Mesenchymal stem cell (in vitro differentiated cells and primary cell): ENCODE measurements at regions not wholly inside any gene's neighbourhood (a gene's known extent, or its start where the extent isn't known, plus 50 kb on each side); places are given as distances from the start of the nearest gene placed in this dataset.
"Not testable (repeated sequence)": the region's sequence is repeated elsewhere in the genome, so short reads cannot be mapped to it uniquely, and the experiment has no call there.

Experiments used
- DNase-seq: peaks from one replicate; pipeline ENCODE4 v3.0.0-alpha.2; 2013
- H2AFZ ChIP-seq: one replicate; pipeline ENCODE4 v1.6.1; 2013; ENCODE audit warnings: low read depth, mild to moderate bottlenecking, control low read depth, inconsistent platforms, low read length, moderate library complexity
- H2AK5ac ChIP-seq: 2 replicates; pipeline ENCODE4 v1.6.1; 2013; ENCODE audit warnings: low read length, moderate library complexity, mild to moderate bottlenecking, inconsistent platforms; ENCODE audit not compliant: severe bottlenecking
- H2BK120ac ChIP-seq: one replicate; pipeline ENCODE4 v1.6.1; 2013; ENCODE audit warnings: low read depth, mild to moderate bottlenecking, inconsistent platforms, low read length, moderate library complexity
- H2BK12ac ChIP-seq, 2 experiments: one replicate each; pipeline ENCODE4 v1.6.1; 2013; ENCODE audit warnings: inconsistent platforms in 2 of 2, low read length in 2 of 2, mild to moderate bottlenecking in 2 of 2, moderate library complexity in 2 of 2, control low read depth in 1 of 2
- H2BK15ac ChIP-seq: one replicate; pipeline ENCODE4 v1.6.1; 2013; ENCODE audit warnings: mild to moderate bottlenecking, low read depth, inconsistent platforms; ENCODE audit not compliant: poor library complexity, severe bottlenecking
- H2BK5ac ChIP-seq: 2 replicates; pipeline ENCODE4 v1.6.1; 2013; ENCODE audit warnings: low read depth, mild to moderate bottlenecking, low read length, control low read depth, inconsistent platforms; ENCODE audit not compliant: poor library complexity, severe bottlenecking
- H3K14ac ChIP-seq, 2 experiments: one replicate each; pipeline ENCODE4 v1.6.1; 2013; ENCODE audit warnings: inconsistent platforms in 2 of 2, low read length in 2 of 2, control low read depth in 1 of 2, mild to moderate bottlenecking in 1 of 2, moderate library complexity in 1 of 2
- H3K18ac ChIP-seq, 2 experiments: one replicate each; pipeline ENCODE4 v1.6.1; 2013; ENCODE audit warnings: inconsistent platforms in 2 of 2, low read length in 2 of 2, control low read depth in 1 of 2, low read depth in 1 of 2, mild to moderate bottlenecking in 1 of 2
- H3K23ac ChIP-seq, 2 experiments: one replicate each; pipeline ENCODE4 v1.6.1; 2013; ENCODE audit warnings: inconsistent platforms in 2 of 2, low read length in 2 of 2, mild to moderate bottlenecking in 2 of 2, moderate library complexity in 2 of 2, control low read depth in 1 of 2
- H3K27ac ChIP-seq: 2 replicates; pipeline ENCODE4 v1.5.1; 2013; ENCODE audit warnings: mild to moderate bottlenecking, moderate library complexity, low read length, control low read depth, inconsistent platforms; ENCODE audit not compliant: poor library complexity, severe bottlenecking
- H3K27me3 ChIP-seq, 2 experiments: 2 replicates each; pipeline versions ENCODE4 v1.6.1 to v1.7.0; 2013; ENCODE audit warnings: low read length in 2 of 2, mild to moderate bottlenecking in 2 of 2, moderate library complexity in 2 of 2, control low read depth in 1 of 2, inconsistent platforms in 1 of 2; ENCODE audit not compliant: control insufficient read depth in 1 of 2, insufficient read depth in 1 of 2
- H3K36me3 ChIP-seq, 2 experiments: 2 replicates each; pipeline versions ENCODE4 v1.6.1 to v1.7.0; 2013; ENCODE audit warnings: low read length in 2 of 2, control low read depth in 1 of 2, inconsistent platforms in 1 of 2, low read depth in 1 of 2, mild to moderate bottlenecking in 1 of 2; ENCODE audit not compliant: insufficient read depth in 2 of 2, control insufficient read depth in 1 of 2
- H3K4ac ChIP-seq, 2 experiments: one replicate each; pipeline ENCODE4 v1.6.1; 2013; ENCODE audit warnings: inconsistent platforms in 2 of 2, low read length in 2 of 2, mild to moderate bottlenecking in 2 of 2, moderate library complexity in 2 of 2, control low read depth in 1 of 2, low read depth in 1 of 2
- H3K4me1 ChIP-seq: 2 replicates; pipeline ENCODE4 v1.6.1; 2013; ENCODE audit warnings: low read depth, low read length, control low read depth; ENCODE audit not compliant: control insufficient read depth, insufficient read depth
- H3K4me2 ChIP-seq: 2 replicates; pipeline ENCODE4 v1.6.1; 2013; ENCODE audit warnings: low read length, mild to moderate bottlenecking, inconsistent platforms; ENCODE audit not compliant: poor library complexity, severe bottlenecking
- H3K4me3 ChIP-seq, 2 experiments: 2 replicates each; pipeline versions ENCODE4 v1.5.1 to v1.7.0; 2013; ENCODE audit warnings: low read length in 2 of 2, mild to moderate bottlenecking in 2 of 2, control low read depth in 1 of 2, low read depth in 1 of 2; ENCODE audit not compliant: insufficient read depth in 1 of 2
- H3K79me1 ChIP-seq: replicated peaks from 2 replicates; pipeline ENCODE4 v1.6.1; 2013; ENCODE audit warnings: mild to moderate bottlenecking, control low read depth, low read length, inconsistent platforms; ENCODE audit not compliant: poor library complexity, severe bottlenecking
- H3K9ac ChIP-seq: 2 replicates; pipeline ENCODE4 v1.7.0; 2013; ENCODE audit warnings: mild to moderate bottlenecking, low read length, moderate library complexity
- H3K9me3 ChIP-seq: 2 replicates; pipeline ENCODE4 v1.7.0; 2013; ENCODE audit warnings: mild to moderate bottlenecking, low read length; ENCODE audit not compliant: control insufficient read depth
- H4K8ac ChIP-seq: one replicate; pipeline ENCODE4 v1.6.1; 2013; ENCODE audit warnings: inconsistent platforms, mild to moderate bottlenecking, low read length, moderate library complexity
- H4K91ac ChIP-seq: one replicate; pipeline ENCODE4 v1.6.1; 2013; ENCODE audit warnings: mild to moderate bottlenecking, low read length, inconsistent platforms
- WGBS: methylation state at CpG from one replicate; pipeline ENCODE4 v1.1.7; 2013; ENCODE audit warnings: mixed read lengths; 5-methylcytosine and 5-hydroxymethylcytosine counted together

DNA sequence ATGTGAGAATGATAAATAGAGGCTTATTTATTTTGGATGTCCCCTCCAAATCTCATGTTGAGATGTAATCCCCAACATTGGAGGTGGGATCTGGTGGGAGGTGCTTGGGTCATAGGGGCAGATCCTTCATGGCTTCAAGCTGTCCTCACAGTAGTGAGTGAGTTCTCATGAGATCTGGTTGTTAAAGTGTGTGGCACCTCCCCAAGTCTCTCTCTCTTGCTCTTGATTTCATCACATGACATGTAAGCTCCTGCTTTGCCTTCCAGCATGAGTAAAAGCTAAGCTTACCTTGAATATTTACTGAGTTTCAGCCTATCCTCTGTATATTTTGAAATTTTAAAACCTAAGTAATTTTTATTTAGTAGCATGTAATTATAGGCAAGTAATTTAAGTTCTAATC lies 444.9 kb downstream of the ARL4A start:
- H2BK12ac ChIP-seq, result no peak overlapping the region
- no peaks in the 10 kb centered on the region for H3K4me1 ChIP-seq
- H3K23ac ChIP-seq, result no peak overlapping the region
- H2AK5ac ChIP-seq, result no peak overlapping the region
- no peak overlapping the region for H3K4me2 ChIP-seq
- no peak overlapping the region for H3K4ac ChIP-seq
- no peak overlapping the region for H4K91ac ChIP-seq
- no peak overlapping the region for H3K18ac ChIP-seq
- no peak overlapping the region for H2BK120ac ChIP-seq
- H2BK5ac ChIP-seq, result no peak overlapping the region
- DNase-seq, result no peak
- no peak overlapping the region for H2AFZ ChIP-seq
- H3K79me1 ChIP-seq, result no peaks in the 10 kb centered on the region
- no peak overlapping the region for H4K8ac ChIP-seq
- no peaks in the 10 kb centered on the region for H3K9me3 ChIP-seq
- H3K27ac ChIP-seq, result no peak overlapping the region
- no peak overlapping the region for H3K9ac ChIP-seq
- H3K4me3 ChIP-seq, result no peak overlapping the region
- H3K14ac ChIP-seq, result no peak overlapping the region
- H3K36me3 ChIP-seq, result no peaks in the 10 kb centered on the region
- H3K27me3 ChIP-seq, result no peaks in the 10 kb centered on the region
- H2BK15ac ChIP-seq, result no peak overlapping the region

DNA sequence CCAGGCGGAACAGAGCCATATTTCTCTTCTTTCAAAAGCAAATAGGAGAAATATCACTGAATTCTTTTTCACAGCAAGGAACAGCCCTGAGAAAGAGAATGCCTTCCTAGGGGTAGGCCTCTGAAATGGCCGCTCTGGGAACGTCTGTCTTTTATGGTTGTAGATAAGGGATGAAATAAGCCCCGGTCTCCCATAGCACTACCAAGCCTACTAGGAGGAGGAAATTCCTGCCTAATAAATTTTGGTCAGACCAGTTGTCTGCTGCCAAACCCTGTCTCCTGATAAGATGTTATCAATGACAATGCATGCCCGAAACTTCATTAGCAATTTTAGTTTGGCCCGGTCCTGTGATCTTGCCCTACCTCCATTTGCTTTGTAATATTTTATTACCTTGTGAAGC lies 448.9 kb downstream of the ARL4A start:
- not testable (repeated sequence) for H4K91ac ChIP-seq, H3K4ac ChIP-seq, H3K18ac ChIP-seq, H2AFZ ChIP-seq, H2BK15ac ChIP-seq, H3K79me1 ChIP-seq, H3K27me3 ChIP-seq, H3K4me2 ChIP-seq, DNase-seq, H3K9ac ChIP-seq, H3K23ac ChIP-seq, H3K9me3 ChIP-seq, H4K8ac ChIP-seq, H3K27ac ChIP-seq, H2BK5ac ChIP-seq, H3K14ac ChIP-seq, H3K4me3 ChIP-seq, H3K36me3 ChIP-seq, H2BK120ac ChIP-seq, H2AK5ac ChIP-seq, H2BK12ac ChIP-seq, H3K4me1 ChIP-seq
- 92% methylated on average over 5 of the region's 6 CpGs for WGBS

DNA sequence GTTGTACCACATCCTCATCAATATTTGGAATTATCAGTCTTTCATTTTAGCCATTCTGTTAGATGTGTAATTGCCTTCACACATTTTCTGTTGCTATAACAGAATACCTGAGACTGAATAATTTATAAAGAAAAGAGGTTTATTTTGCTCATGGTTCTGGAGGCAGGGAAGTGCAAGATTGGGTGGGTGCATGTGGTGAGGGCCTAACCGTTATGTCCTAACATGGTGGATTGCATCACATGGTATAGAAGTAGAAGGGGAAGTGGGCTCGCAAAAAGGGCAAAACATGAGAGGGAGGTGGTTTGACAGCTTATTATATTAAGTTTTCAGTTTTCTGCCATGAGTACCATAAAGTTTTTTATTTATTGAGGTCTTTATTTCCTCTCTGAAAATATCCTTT lies 452.0 kb downstream of the ARL4A start:
- Histone ChIP-seq H4K8ac (no peak overlapping the region), H3K4ac (no peak overlapping the region), H3K14ac (no peak overlapping the region), H3K4me1 (no peaks in the 10 kb centered on the region), H3K79me1 (no peaks in the 10 kb centered on the region), H3K4me2 (no peak overlapping the region), H2BK120ac (no peak overlapping the region), H2AK5ac (no peak overlapping the region), H2BK15ac (no peak overlapping the region), H2AFZ (no peak overlapping the region), H3K36me3 (no peaks in the 10 kb centered on the region), H3K18ac (no peak overlapping the region), H2BK5ac (no peak overlapping the region), H3K23ac (no peak overlapping the region), H3K9ac (no peak overlapping the region), H4K91ac (no peak overlapping the region), H3K27ac (no peak overlapping the region), H2BK12ac (no peak overlapping the region), H3K9me3 (no peaks in the 10 kb centered on the region), H3K27me3 (no peaks in the 10 kb centered on the region), H3K4me3 (no peak overlapping the region)
- no peak for DNase-seq
- 100% methylated on average over 1 of the region's 2 CpGs for WGBS

DNA sequence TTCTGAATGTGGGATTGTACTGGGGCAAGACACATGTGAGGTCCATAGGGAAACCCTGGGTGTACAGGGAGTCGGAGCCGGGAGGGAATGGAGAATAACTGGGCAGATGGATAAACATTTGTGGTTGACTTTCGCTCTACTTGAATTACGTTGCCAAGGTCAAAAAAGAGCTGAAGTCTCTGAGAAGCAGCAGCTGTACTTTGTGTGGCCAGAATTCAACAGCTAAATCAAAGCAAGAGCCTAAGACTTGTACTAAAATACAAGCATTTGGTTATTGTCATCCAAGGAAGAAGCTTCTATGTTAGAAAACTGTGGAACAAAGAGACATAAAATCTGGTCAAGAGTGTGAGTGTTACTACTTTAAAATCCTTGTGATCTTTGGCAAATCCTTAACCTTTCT lies 457.2 kb downstream of the ARL4A start:
- Histone ChIP-seq H3K4me1 (no peaks in the 10 kb centered on the region), H3K4ac (no peak overlapping the region), H2BK5ac (no peak overlapping the region), H4K91ac (no peak overlapping the region), H3K4me2 (no peak overlapping the region), H3K27me3 (no peaks in the 10 kb centered on the region), H3K36me3 (no peaks in the 10 kb centered on the region), H3K18ac (no peak overlapping the region), H3K9ac (no peak overlapping the region), H3K79me1 (no peaks in the 10 kb centered on the region), H3K4me3 (no peak overlapping the region), H2AK5ac (no peak overlapping the region), H2AFZ (no peak overlapping the region), H3K23ac (no peak overlapping the region), H4K8ac (no peak overlapping the region), H2BK120ac (no peak overlapping the region), H2BK15ac (no peak overlapping the region), H2BK12ac (no peak overlapping the region), H3K27ac (no peak overlapping the region), H3K9me3 (no peaks in the 10 kb centered on the region), H3K14ac (no peak overlapping the region)
- peak; percentile 85 for DNase-seq
- 31% methylated on average over 4 of the region's 4 CpGs for WGBS
